ENCODE measurements at regions not wholly inside any gene's neighbourhood (a gene's known extent, or its start where the extent isn't known, plus 50 kb on each side); places are given as distances from the start of the nearest gene placed in this dataset.

DNA sequence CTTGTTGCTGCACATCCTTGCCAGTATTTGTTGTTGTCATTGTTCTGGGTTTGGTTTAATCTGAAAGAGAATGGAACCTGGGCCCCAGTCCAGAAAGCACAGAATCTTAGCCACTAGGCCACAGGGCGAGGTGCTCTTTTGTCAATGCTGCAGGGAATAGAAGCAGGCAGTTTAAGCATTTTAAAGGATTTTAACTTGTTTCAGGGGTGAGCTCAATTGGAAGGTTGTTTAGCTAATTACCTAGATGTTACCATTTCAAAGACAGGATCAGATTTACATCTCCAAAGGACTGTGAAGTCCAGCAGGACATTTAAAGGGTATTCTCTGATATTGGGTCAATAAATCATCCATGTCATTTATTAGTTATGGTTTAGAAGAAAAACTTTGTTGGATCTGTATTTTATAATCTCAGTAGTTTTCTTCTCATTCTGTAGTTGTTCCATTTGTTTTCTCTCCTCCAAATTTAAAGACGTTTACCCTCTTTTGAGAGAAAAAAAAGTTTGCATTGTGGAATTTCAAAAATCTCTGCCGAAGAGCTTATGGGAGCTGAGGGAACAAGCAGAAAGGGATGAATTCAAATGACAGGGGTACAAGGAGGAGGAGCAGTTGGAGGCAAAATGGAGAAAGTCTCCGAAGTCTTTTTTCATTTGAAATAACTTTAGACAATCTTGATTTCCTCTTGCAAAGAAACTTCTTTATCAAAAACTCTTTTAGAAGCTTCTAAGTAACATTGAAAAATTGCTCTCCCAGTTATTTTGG lies 57.5 kb upstream of the FAM47C start:
- no peak for DNase-seq

DNA sequence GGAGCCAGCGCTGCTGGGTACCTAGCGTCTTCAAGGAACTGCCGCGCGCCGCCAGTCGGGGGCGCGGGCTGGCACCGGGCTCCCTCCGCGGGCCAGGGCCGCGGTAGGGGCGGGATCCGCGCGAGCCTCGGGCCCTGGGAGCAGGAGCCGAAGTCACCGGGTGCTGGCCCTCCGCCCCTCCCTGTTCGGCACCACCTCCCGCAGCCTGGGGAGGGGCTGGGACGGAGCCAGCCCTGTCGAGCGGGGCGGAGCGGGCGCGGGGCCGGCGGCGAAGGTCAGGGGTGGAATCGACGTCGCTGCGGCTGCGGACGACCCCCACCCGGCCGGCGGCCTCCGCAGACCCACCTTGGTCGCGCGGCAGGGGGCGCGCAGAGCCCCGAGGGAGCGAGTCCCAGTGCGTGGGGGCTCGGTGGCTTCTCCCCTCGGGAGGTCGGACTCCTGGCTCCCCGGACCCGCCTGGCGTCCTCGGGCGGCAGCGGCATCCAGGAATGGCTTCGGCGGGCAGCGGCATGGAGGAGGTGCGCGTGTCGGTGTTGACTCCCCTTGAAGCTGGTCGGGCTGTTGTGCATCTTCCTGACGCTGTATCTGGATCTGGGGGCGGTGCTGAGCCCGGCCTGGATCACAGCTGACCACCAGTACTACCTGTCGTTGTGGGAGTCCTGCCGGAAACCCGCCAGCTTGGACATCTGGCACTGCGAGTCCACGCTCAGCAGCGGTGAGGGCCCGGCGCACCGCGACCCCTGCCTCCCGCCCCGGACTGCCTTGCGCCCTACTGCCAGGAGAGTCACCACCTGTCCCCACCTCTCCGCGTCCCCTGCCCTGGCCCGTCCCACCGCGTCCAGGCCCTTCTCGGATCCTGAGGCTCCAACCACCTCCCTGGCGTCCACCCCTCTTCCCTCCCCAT lies 50.5 kb upstream of the FAM47C start:
- peak; percentile 37 to 57 for DNase-seq

All from NCI-H1930 (cell line).